Urothelium cell line (cell line): ENCODE measurements at regions not wholly inside any gene's neighbourhood (a gene's known extent, or its start where the extent isn't known, plus 50 kb on each side); places are given as distances from the start of the nearest gene placed in this dataset.
"Not testable (repeated sequence)": the region's sequence is repeated elsewhere in the genome, so short reads cannot be mapped to it uniquely, and the experiment has no call there.

Experiments used
- DNase-seq: peaks from one replicate; pipeline ENCODE4 v3.0.0; 2011; ENCODE audit warnings: low spot score, mixed read lengths
- FAIRE-seq: peaks from 2 replicates; lab custom pipeline; 2011; peaks lifted over from hg19 to GRCh38; lab: Jason Lieb, UNC

GRCh38 chr6:21282360-21282759 lies 311.2 kb upstream of the SOX4 start:
- DNase-seq, FAIRE-seq: not testable (repeated sequence)

GRCh38 chr6:21284166-21284565 lies 309.4 kb upstream of the SOX4 start:
- no peak for DNase-seq
- FAIRE-seq: no peak

GRCh38 chr6:21284706-21285105 lies 308.8 kb upstream of the SOX4 start:
- no peak for DNase-seq
- no peak for FAIRE-seq

GRCh38 chr6:21294144-21294543 lies 299.4 kb upstream of the SOX4 start:
- FAIRE-seq: no peak
- no peak for DNase-seq

- DNase-seq: no peak
- FAIRE-seq: no peak
Measured at GRCh38 chr6:21295506-21296240, 297.9 kb upstream of the SOX4 start.

GRCh38 chr6:21297665-21298064 lies 295.9 kb upstream of the SOX4 start:
- DNase-seq (no peak), FAIRE-seq (no peak)

GRCh38 chr6:21299216-21299615 lies 294.3 kb upstream of the SOX4 start:
- DNase-seq (no peak), FAIRE-seq (no peak)

GRCh38 chr6:21300439-21300838 lies 293.1 kb upstream of the SOX4 start:
- FAIRE-seq: no peak
- DNase-seq: no peak

GRCh38 chr6:21305893-21306332 lies 287.6 kb upstream of the SOX4 start:
- FAIRE-seq: no peak
- DNase-seq: no peak

- no peak for DNase-seq
- FAIRE-seq: no peak
Measured at GRCh38 chr6:21306546-21306945, 287.0 kb upstream of the SOX4 start.

GRCh38 chr6:21309807-21310221 lies 283.7 kb upstream of the SOX4 start:
- FAIRE-seq (no peak), DNase-seq (no peak)

- FAIRE-seq (no peak), DNase-seq (no peak)
Measured at GRCh38 chr6:21310568-21311140, 282.9 kb upstream of the SOX4 start.

- DNase-seq (no peak), FAIRE-seq (no peak)
Measured at GRCh38 chr6:21312118-21312517, 281.4 kb upstream of the SOX4 start.

GRCh38 chr6:21317642-21318041 lies 275.9 kb upstream of the SOX4 start:
- DNase-seq (no peak), FAIRE-seq (no peak)

GRCh38 chr6:21321076-21321475 lies 272.5 kb upstream of the SOX4 start:
- DNase-seq (no peak), FAIRE-seq (no peak)

- DNase-seq: no peak
- FAIRE-seq: no peak
Measured at GRCh38 chr6:21321531-21321930, 272.0 kb upstream of the SOX4 start.

- no peak for FAIRE-seq
- DNase-seq: no peak
Measured at GRCh38 chr6:21323577-21323976, 270.0 kb upstream of the SOX4 start.

GRCh38 chr6:21325201-21325856 lies 268.2 kb upstream of the SOX4 start:
- FAIRE-seq: no peak
- DNase-seq: no peak

GRCh38 chr6:21327326-21328112 lies 266.0 kb upstream of the SOX4 start:
- FAIRE-seq: no peak
- DNase-seq: no peak

- no peak for DNase-seq
- FAIRE-seq: no peak
Measured at GRCh38 chr6:21331235-21331634, 262.3 kb upstream of the SOX4 start.

GRCh38 chr6:21332077-21332476 lies 261.5 kb upstream of the SOX4 start:
- DNase-seq (no peak), FAIRE-seq (no peak)
